ENCODE measurements at regions not wholly inside any gene's neighbourhood (a gene's known extent, or its start where the extent isn't known, plus 50 kb on each side); places are given as distances from the start of the nearest gene placed in this dataset.

GRCh38 chr3:81003008-81003645 lies 758.3 kb downstream of the GBE1 start:
- no peaks in the 10 kb centered on the region for H3K27me3 Mint-ChIP-seq
- H3K36me3 Mint-ChIP-seq (ENCODE audit: insufficient read depth) = no peaks in the 10 kb centered on the region
- no peak for ATAC-seq (replicated peaks; ENCODE audit: extremely low read depth, poor library complexity, severe bottlenecking)
- no peak overlapping the region for H3K4me3 Mint-ChIP-seq
- H3K27ac Mint-ChIP-seq (ENCODE audit: low read depth) = no peak overlapping the region
- DNase-seq (ENCODE audit: low spot score in 2 of 2) = no peak
- peaks cover 10% of the 10 kb centered on the region for H3K9me3 Mint-ChIP-seq
- H3K4me1 Mint-ChIP-seq = no peaks in the 10 kb centered on the region

GRCh38 chr3:80999481-80999880 lies 762.0 kb downstream of the GBE1 start:
- no peak for ATAC-seq (replicated peaks; ENCODE audit: extremely low read depth, poor library complexity, severe bottlenecking)

DNA sequence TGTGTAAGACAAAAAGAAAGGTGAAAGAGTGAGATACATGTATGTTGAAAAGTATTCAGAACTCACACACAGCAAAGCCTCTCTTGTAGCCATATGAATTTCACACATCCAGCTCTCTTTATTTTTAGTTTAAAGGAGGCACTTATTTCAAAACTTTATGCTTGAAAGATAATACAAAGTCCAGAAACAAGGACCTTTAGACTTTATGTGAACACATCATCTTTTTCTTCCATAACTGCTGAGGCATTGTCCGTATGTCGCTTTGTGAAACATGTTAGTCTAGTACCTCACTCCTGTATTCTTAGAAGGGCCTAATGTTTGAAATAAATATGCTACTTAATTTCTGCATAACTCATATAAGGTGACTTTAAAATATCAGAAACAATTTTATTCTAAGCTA lies 763.4 kb downstream of the GBE1 start:
- Mint-ChIP-seq H3K4me1 (no peaks in the 10 kb centered on the region), H3K27me3 (no peaks in the 10 kb centered on the region), H3K27ac (ENCODE audit: low read depth) (no peak overlapping the region), H3K36me3 (ENCODE audit: insufficient read depth) (no peaks in the 10 kb centered on the region), H3K9me3 (peaks cover 26% of the 10 kb centered on the region), H3K4me3 (no peak overlapping the region)
- ATAC-seq (replicated peaks; ENCODE audit: extremely low read depth, poor library complexity, severe bottlenecking) = no peak
- DNase-seq (ENCODE audit: low spot score in 2 of 2) = no peak

More at GRCh38 chr3:80999481-80999880, 762.0 kb downstream of the GBE1 start:
- Mint-ChIP-seq H3K27ac (ENCODE audit: low read depth) (no peak overlapping the region), H3K36me3 (ENCODE audit: insufficient read depth) (no peaks in the 10 kb centered on the region), H3K4me1 (no peaks in the 10 kb centered on the region), H3K9me3 (peaks cover 15% of the 10 kb centered on the region), H3K27me3 (no peaks in the 10 kb centered on the region), H3K4me3 (no peak overlapping the region)
- no peak for DNase-seq (ENCODE audit: low spot score in 2 of 2)

- H3K9me3 Mint-ChIP-seq = peaks cover 26% of the 10 kb centered on the region
- DNase-seq (ENCODE audit: low spot score in 2 of 2) (no peak), ATAC-seq (replicated peaks; ENCODE audit: extremely low read depth, poor library complexity, severe bottlenecking) (no peak)
- no peak overlapping the region for H3K27ac Mint-ChIP-seq (ENCODE audit: low read depth)
- H3K4me1 Mint-ChIP-seq = no peaks in the 10 kb centered on the region
- H3K4me3 Mint-ChIP-seq = no peak overlapping the region
- H3K36me3 Mint-ChIP-seq (ENCODE audit: insufficient read depth) = no peaks in the 10 kb centered on the region
- H3K27me3 Mint-ChIP-seq = no peaks in the 10 kb centered on the region
Measured at GRCh38 chr3:80997622-80998021, 763.8 kb downstream of the GBE1 start.

- Mint-ChIP-seq H3K9me3 (peaks cover 22% of the 10 kb centered on the region), H3K36me3 (ENCODE audit: insufficient read depth) (no peaks in the 10 kb centered on the region), H3K27ac (ENCODE audit: low read depth) (no peak overlapping the region), H3K4me1 (no peaks in the 10 kb centered on the region), H3K4me3 (no peak overlapping the region), H3K27me3 (no peaks in the 10 kb centered on the region)
- ATAC-seq (replicated peaks; ENCODE audit: extremely low read depth, poor library complexity, severe bottlenecking) (no peak), DNase-seq (ENCODE audit: low spot score in 2 of 2) (no peak)
Measured at GRCh38 chr3:80994767-80995166, 766.7 kb downstream of the GBE1 start.

DNA sequence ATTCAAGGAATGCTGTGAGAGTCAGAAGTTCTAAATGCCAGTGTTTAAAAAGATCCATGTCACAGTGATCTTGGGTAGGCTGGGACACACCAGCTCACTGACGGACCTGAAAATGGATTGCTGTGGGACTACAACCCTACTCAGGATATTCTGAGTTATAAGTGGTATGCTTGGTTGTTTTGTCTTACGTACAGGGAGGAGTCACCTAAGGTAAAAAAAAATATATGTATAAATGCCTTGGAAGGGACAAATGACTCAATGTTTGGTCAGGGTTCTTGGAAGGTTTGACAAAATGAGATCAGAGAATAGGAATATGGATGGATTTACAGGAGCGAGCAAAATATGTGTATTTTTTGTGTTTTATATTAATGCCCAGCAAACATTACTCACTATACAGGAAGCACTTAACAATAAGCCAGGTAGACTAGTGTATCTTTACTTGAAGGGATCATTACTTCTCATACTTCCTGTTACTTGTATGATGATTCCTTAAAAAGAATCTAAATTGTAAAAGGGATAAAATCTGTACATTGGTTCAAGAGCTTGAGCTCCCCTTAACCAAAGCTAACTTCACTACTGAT lies 767.3 kb downstream of the GBE1 start:
- H3K4me1 Mint-ChIP-seq = no peaks in the 10 kb centered on the region
- H3K27me3 Mint-ChIP-seq = no peaks in the 10 kb centered on the region
- DNase-seq (ENCODE audit: low spot score in 2 of 2) = no peak
- ATAC-seq (replicated peaks; ENCODE audit: extremely low read depth, poor library complexity, severe bottlenecking) = no peak
- no peak overlapping the region for H3K27ac Mint-ChIP-seq (ENCODE audit: low read depth)
- H3K36me3 Mint-ChIP-seq (ENCODE audit: insufficient read depth) = no peaks in the 10 kb centered on the region
- no peak overlapping the region for H3K4me3 Mint-ChIP-seq
- peaks cover 21% of the 10 kb centered on the region for H3K9me3 Mint-ChIP-seq

- no peaks in the 10 kb centered on the region for H3K4me1 Mint-ChIP-seq
- H3K9me3 Mint-ChIP-seq = peaks cover 21% of the 10 kb centered on the region
- no peak overlapping the region for H3K27ac Mint-ChIP-seq (ENCODE audit: low read depth)
- H3K4me3 Mint-ChIP-seq = no peak overlapping the region
- ATAC-seq (replicated peaks; ENCODE audit: extremely low read depth, poor library complexity, severe bottlenecking) (no peak), DNase-seq (ENCODE audit: low spot score in 2 of 2) (no peak)
- no peaks in the 10 kb centered on the region for H3K27me3 Mint-ChIP-seq
- H3K36me3 Mint-ChIP-seq (ENCODE audit: insufficient read depth) = no peaks in the 10 kb centered on the region
Measured at GRCh38 chr3:80993241-80993945, 768.1 kb downstream of the GBE1 start.

DNA sequence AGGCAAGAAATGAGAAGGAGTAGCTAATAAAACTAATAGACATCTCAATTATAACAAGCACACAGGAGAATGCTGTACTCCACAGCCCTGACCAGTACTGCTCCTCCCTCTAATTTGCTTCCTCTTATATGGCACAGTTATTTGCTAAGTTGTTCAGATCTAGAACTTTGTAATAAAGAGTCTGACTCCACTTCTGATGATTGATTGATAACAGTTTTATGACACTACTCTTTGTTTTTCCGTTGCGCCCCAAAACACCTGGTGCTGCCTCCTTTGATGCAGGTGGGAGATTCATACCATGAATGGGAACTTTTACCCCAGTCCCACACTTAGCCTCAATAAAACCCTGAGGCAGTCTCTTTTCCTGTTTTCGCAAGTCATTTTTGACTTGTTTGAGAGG lies 777.7 kb downstream of the GBE1 start:
- Mint-ChIP-seq H3K4me1 (no peaks in the 10 kb centered on the region), H3K9me3 (peaks cover 22% of the 10 kb centered on the region), H3K27ac (ENCODE audit: low read depth) (no peak overlapping the region), H3K27me3 (no peaks in the 10 kb centered on the region), H3K36me3 (ENCODE audit: insufficient read depth) (no peaks in the 10 kb centered on the region), H3K4me3 (no peak overlapping the region)
- ATAC-seq (replicated peaks; ENCODE audit: extremely low read depth, poor library complexity, severe bottlenecking) = no peak
- no peak for DNase-seq (ENCODE audit: low spot score in 2 of 2)

DNA sequence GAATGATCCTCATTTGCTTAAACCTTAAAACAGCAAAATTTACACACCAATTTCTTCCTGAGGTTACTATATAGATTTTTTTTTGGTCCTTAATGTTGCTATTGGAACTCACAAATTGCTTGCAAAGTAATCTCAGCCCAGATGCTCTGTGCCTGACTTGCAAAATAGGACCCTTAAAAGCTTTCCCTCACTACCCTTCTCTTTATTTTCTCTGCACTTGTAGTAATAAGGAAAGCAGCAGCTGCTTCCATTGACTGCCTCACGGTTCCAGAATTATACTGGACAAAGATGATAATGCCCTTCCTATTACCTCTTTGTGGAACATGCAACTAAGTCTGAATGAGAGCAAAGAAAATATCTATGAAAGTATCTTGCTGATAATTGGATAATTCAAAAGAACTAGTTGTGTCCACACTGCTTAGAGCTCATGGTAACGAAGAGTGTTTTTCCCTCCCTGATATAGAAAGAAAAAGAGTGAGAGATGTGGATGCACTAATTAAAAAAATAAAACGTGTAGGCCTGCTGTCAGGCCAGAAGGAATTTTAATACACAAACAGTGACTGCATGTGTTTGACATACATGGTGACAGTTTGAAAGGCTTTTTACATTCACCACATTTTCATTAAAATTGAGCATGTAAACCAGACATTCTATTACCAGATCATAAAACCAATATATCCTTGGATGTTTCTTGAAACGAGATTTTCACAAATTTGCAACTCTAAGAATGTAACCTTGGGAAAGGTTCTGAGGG lies 783.1 kb downstream of the GBE1 start:
- H3K36me3 Mint-ChIP-seq (ENCODE audit: insufficient read depth) = no peaks in the 10 kb centered on the region
- no peak overlapping the region for H3K27ac Mint-ChIP-seq (ENCODE audit: low read depth)
- peaks cover 10% of the 10 kb centered on the region for H3K9me3 Mint-ChIP-seq
- no peak overlapping the region for H3K4me3 Mint-ChIP-seq
- no peaks in the 10 kb centered on the region for H3K4me1 Mint-ChIP-seq
- no peak for ATAC-seq (replicated peaks; ENCODE audit: extremely low read depth, poor library complexity, severe bottlenecking)
- no peak for DNase-seq (ENCODE audit: low spot score in 2 of 2)
- H3K27me3 Mint-ChIP-seq = no peaks in the 10 kb centered on the region

DNA sequence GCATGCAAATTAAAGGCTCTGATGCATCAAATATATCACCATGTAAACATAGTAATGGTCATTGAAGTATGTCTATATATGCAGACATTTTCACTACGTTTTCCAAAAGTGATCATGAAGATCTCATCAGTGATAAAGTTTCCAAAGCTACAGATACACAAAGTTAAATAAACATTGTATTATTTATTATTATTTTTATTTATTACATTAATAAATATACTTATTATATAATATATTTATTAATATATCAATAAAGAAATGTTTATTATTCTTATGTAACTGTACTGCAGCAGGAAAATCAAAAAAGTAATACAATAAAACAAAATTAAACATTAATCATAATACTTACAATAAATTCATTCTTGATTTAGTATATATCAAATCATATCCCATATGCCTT lies 791.2 kb downstream of the GBE1 start:
- Mint-ChIP-seq H3K4me1 (no peaks in the 10 kb centered on the region), H3K27me3 (no peaks in the 10 kb centered on the region), H3K9me3 (peaks cover 12% of the 10 kb centered on the region), H3K27ac (ENCODE audit: low read depth) (no peak overlapping the region), H3K4me3 (no peak overlapping the region), H3K36me3 (ENCODE audit: insufficient read depth) (no peaks in the 10 kb centered on the region)
- DNase-seq (ENCODE audit: low spot score in 2 of 2) = no peak
- ATAC-seq (replicated peaks; ENCODE audit: extremely low read depth, poor library complexity, severe bottlenecking) = no peak

DNA sequence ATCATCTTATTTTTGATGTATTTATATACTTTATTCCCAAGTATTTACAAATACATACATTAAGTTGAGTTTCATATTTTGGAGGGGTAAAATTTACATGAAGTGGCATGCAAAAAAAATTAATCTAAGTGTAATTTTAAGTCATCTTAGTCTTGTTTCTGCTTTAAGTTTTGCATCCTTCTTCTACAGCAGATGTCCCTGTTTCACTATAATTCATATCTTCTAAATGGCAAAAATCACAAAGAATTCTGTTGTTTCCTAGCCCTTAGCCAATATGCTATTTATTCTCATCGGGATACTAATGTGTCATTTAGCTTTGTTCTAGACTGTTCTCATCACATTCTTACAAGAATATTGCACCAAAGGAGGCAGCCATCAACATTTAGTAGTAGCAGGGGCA lies 831.9 kb downstream of the GBE1 start:
- no peak for DNase-seq (ENCODE audit: low spot score in 2 of 2)
- no peak for ATAC-seq (replicated peaks; ENCODE audit: extremely low read depth, poor library complexity, severe bottlenecking)
- Mint-ChIP-seq H3K27me3 (no peaks in the 10 kb centered on the region), H3K4me3 (no peak overlapping the region), H3K36me3 (ENCODE audit: insufficient read depth) (peaks cover 1% of the 10 kb centered on the region), H3K9me3 (peaks cover 14% of the 10 kb centered on the region), H3K27ac (ENCODE audit: low read depth) (no peak overlapping the region), H3K4me1 (no peaks in the 10 kb centered on the region)

DNA sequence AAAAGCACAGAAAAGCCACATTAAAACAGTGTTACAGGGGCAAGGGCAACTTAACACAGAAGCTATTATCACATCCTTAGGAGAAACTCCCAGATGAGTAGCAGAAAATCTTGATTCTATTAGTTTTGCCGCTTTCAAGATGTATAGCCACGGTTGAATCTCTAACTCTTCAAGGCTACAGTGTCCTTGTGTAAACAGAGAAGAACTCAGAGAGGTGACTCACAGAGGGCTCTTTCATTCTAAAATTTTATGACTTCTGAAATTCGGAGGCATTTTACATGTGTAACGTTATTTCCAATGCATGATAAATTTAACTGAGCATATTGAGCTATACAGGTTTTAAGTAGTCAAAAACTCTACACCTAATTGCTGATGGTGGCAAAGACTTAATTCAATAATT lies 846.6 kb downstream of the GBE1 start:
- Mint-ChIP-seq H3K36me3 (ENCODE audit: insufficient read depth) (no peaks in the 10 kb centered on the region), H3K9me3 (no peaks in the 10 kb centered on the region), H3K4me1 (no peaks in the 10 kb centered on the region), H3K4me3 (no peak overlapping the region), H3K27me3 (no peaks in the 10 kb centered on the region), H3K27ac (ENCODE audit: low read depth) (no peak overlapping the region)
- no peak for ATAC-seq (replicated peaks; ENCODE audit: extremely low read depth, poor library complexity, severe bottlenecking)
- DNase-seq (ENCODE audit: low spot score in 2 of 2) = no peak

Data from central memory CD8-positive, alpha-beta T cell (primary cell).